ENCODE measurements at regions not wholly inside any gene's neighbourhood (a gene's known extent, or its start where the extent isn't known, plus 50 kb on each side); places are given as distances from the start of the nearest gene placed in this dataset.

- ChIA-PET POLR2A (no interaction called here), CTCF (no interaction called here)
- no peak for TF ChIP-seq CTCF (IDR thresholded peaks at IDR 0.05; ENCODE audit: insufficient read depth, low read depth, low read length)
- no peaks in the 10 kb centered on the region for H3K36me3 ChIP-seq (ENCODE audit: control insufficient read depth, insufficient read depth, low read length)
- no peak overlapping the region for H3K4me3 ChIP-seq (ENCODE audit: low read depth, low read length)
- DNase-seq (ENCODE audit: low read depth) = no peak
- no peaks in the 10 kb centered on the region for H3K27me3 ChIP-seq (ENCODE audit: control insufficient read depth, insufficient read depth, low read length)
These were observed 758.9 kb downstream of the LIG4 start for GRCh38 chr13:107456431-107456830.

GRCh38 chr13:107452833-107453232, 762.5 kb downstream of the LIG4 start:
- ChIA-PET CTCF (no interaction called here), POLR2A (no interaction called here)
- Histone ChIP-seq H3K4me3 (ENCODE audit: low read depth, low read length) (no peak overlapping the region), H3K36me3 (ENCODE audit: control insufficient read depth, insufficient read depth, low read length) (no peaks in the 10 kb centered on the region), H3K27me3 (ENCODE audit: control insufficient read depth, insufficient read depth, low read length) (no peaks in the 10 kb centered on the region)
- DNase-seq (ENCODE audit: low read depth) = no peak
- no peak for TF ChIP-seq CTCF (IDR thresholded peaks at IDR 0.05; ENCODE audit: insufficient read depth, low read depth, low read length)

- Histone ChIP-seq H3K36me3 (ENCODE audit: control insufficient read depth, insufficient read depth, low read length) (no peaks in the 10 kb centered on the region), H3K27me3 (ENCODE audit: control insufficient read depth, insufficient read depth, low read length) (no peaks in the 10 kb centered on the region), H3K4me3 (ENCODE audit: low read depth, low read length) (no peak overlapping the region)
- ChIA-PET POLR2A (no interaction called here), CTCF (no interaction called here)
- DNase-seq (ENCODE audit: low read depth) = peak; percentile 57
- no peak for TF ChIP-seq CTCF (IDR thresholded peaks at IDR 0.05; ENCODE audit: insufficient read depth, low read depth, low read length)
These were observed 764.4 kb downstream of the LIG4 start for GRCh38 chr13:107450931-107451330.

- no peak for TF ChIP-seq CTCF (IDR thresholded peaks at IDR 0.05; ENCODE audit: insufficient read depth, low read depth, low read length)
- POLR2A ChIA-PET = no interaction called here
- Histone ChIP-seq H3K27me3 (ENCODE audit: control insufficient read depth, insufficient read depth, low read length) (no peaks in the 10 kb centered on the region), H3K36me3 (ENCODE audit: control insufficient read depth, insufficient read depth, low read length) (no peaks in the 10 kb centered on the region), H3K4me3 (ENCODE audit: low read depth, low read length) (no peak overlapping the region)
- no peak for DNase-seq (ENCODE audit: low read depth)
- CTCF ChIA-PET = no interaction called here
These were observed 764.9 kb downstream of the LIG4 start for GRCh38 chr13:107450431-107450830.

GRCh38 chr13:107447591-107447990, 767.7 kb downstream of the LIG4 start:
- POLR2A ChIA-PET = no interaction called here
- CTCF ChIA-PET = interaction anchor here (0.7 kb wide), 1 partner anchor 662 kb away, joined by 3 read pairs; no protein-coding TSS in a partner anchor

More at GRCh38 chr13:107447591-107447990, 767.7 kb downstream of the LIG4 start:
- no peak for TF ChIP-seq CTCF (IDR thresholded peaks at IDR 0.05; ENCODE audit: insufficient read depth, low read depth, low read length)
- Histone ChIP-seq H3K27me3 (ENCODE audit: control insufficient read depth, insufficient read depth, low read length) (no peaks in the 10 kb centered on the region), H3K4me3 (ENCODE audit: low read depth, low read length) (no peak overlapping the region), H3K36me3 (ENCODE audit: control insufficient read depth, insufficient read depth, low read length) (no peaks in the 10 kb centered on the region)
- no peak for DNase-seq (ENCODE audit: low read depth)

All from BJ (cell line).